ENCODE measurements at regions not wholly inside any gene's neighbourhood (a gene's known extent, or its start where the extent isn't known, plus 50 kb on each side); places are given as distances from the start of the nearest gene placed in this dataset.

- DNase-seq (ENCODE audit: low read depth in 2 of 2): no peak
These were observed 454.7 kb upstream of the CWC22 start for GRCh38 chr2:180461761-180462160.

DNA sequence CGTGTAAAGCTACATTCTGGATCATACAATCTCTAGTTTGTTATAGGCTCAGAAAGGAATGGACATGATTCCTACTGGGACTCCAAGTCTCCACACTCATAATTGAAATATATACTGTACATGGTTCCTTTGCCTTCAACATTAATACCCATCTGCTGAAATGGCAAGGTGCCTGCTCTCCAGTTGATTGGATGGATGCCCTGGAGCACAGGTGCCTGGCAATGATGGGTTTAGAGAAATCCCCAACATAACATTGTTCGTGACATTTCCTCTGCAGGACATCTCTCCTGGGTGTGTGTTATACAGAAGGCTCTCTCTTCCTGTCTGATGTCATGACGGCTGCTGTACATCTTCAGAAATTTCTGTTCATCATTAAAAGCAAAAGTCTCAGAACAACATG, 449.7 kb upstream of the CWC22 start:
- no peak for DNase-seq (ENCODE audit: low read depth in 2 of 2)

DNA sequence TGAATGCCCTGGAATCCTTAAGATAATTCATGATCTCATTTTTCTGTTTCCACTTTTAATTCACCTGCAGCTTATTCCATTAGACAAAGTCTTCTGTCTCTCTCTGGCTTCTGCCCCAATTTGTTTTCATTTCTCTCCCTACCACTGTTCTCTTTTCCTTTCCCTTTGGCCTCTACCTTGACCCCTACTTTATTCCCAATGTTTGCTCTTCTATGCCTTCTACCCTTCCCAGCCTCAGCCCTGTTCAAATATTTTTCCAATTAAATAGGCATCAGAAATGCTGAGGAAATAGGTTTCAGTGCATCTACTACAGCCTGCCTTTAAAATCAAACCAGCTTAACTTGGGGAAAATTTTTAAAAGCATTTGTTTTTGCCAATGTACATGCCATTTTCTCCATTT, 443.7 kb upstream of the CWC22 start:
- no peak for DNase-seq (ENCODE audit: low read depth in 2 of 2)

GRCh38 chr2:180449171-180449915, 442.2 kb upstream of the CWC22 start:
- DNase-seq (ENCODE audit: low read depth in 2 of 2): no peak

GRCh38 chr2:180446492-180446891, 439.4 kb upstream of the CWC22 start:
- no peak for DNase-seq (ENCODE audit: low read depth in 2 of 2)

GRCh38 chr2:180443888-180444287, 436.8 kb upstream of the CWC22 start:
- DNase-seq (ENCODE audit: low read depth in 2 of 2): no peak

DNA sequence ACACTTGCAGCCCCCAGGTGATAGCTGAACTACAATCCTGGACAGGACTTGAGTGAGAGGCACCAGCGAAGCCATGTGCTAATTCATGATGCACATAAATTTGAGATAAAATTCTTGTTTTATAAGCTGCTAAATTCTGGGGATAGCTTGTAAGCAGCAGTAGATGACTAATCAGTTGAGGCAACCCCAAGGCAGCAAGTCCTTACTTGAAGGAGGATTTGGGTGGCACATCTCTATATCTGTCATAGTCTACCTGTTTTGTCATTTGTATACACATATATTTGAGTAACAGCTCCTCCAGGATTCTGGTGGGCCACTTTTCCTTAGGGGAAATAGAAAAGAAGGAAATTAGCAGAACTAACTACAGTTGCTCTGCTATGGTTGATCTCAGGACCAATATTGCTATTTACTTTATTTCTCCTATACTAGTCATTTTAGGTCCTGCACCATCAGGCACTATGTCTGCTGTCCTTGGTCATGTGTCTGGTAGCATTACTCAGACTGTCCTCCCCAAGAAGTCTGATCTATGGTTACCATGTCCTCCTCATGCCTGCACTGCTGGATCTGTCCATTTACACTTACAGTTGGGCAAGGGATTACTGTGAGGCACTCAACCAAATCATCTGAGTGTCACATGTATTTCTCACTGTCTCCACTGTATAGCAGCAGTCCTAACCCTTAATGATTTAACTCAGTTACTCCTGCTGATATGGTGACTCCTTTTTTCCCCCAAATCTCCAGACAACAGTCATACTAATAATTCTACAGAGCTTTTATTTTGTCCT, 436.0 kb upstream of the CWC22 start:
- DNase-seq (ENCODE audit: low read depth in 2 of 2): no peak

DNA sequence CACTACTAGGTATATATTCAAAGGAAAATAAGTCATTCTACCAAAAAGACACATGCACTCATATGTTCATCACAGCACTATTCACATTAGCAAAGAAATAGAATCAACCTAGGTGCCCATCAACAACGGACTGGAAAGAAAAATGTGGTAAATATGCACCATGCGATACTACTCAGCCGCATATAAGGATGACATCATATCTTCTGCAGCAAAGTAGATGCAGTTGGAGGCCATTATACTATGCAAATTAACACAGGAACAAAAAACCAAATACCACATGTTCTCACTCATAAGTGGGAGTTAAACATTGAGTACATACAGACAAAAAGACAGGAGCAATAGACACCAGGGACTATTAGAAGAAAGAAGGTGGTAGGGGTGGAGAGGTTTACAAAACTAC, 412.1 kb upstream of the CWC22 start:
- no peak for DNase-seq (ENCODE audit: low read depth in 2 of 2)

DNA sequence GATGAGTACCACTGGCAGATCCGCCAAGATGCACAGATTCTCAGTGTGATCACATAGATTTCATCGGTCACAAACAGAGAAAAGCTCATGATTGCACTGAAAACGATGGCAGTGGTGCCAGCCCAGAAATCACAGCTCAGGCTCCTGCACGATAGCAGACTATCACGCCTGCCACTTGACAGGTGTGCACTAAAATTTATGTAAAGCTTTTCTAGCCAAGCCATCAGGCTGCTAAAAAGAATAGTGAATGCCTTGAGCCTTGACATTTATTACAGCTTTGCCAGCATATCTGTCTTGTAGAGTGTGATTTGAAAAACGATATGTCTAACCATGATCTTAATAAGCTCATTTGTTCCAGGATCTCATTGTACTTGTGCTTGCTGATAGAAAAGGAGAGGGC, 409.5 kb upstream of the CWC22 start:
- no peak for DNase-seq (ENCODE audit: low read depth in 2 of 2)

DNA sequence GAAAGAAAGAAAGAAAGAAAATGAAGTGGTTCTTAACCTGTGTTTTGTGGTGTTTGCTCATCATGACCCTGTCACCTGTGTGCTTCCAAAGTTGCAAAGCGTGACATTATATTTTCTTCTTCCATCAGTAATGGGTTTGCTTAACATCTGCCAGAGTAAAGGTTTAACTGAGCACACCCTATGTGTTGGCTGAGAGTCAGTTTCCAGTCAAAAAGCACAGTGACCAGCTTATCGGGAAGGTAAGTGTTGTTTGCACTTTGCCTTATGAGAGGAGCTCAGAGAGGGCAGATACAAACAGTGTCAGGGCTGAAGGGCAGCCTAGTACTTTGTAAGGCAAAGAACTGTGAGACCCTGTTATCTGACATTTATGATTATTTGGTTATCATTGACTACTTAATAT, 406.2 kb upstream of the CWC22 start:
- no peak for DNase-seq (ENCODE audit: low read depth in 2 of 2)

DNA sequence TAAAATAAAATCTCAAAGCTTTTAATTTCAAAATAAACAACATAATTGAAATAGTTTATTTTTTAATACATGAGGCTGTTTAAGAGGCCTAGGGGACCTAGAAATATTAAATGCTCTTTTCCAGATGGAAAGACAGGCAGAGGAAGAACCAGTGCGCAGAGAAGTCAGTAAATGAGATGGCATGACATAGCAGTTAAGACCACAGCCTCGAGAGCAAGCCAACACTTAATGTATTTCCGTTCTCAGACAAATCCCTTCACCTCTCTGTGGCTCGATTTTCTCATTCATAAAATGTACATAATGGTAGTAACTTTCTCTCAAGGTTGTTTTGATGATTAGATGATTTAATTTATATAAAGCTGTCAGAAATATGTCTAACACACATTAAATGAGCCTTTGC, 405.1 kb upstream of the CWC22 start:
- no peak for DNase-seq (ENCODE audit: low read depth in 2 of 2)

DNA sequence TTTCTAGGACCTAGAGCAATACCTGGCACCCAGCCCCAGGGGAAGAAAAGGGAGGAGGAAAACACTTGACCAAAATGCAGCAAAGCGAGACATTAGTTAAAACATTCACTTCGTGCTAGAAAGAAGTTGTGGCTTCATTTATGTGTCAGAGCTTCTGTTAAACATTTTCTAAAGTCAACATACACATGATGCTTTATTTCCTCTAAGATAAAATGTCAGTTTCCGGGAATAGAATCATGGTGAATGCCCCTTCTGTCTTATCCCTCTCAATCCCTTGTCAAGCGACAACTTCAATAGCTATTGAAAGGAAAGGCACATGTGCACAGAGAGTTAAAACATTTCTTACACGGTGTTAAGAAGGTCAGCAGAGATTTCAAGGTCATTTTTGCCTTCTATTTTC, 404.6 kb upstream of the CWC22 start:
- DNase-seq (ENCODE audit: low read depth in 2 of 2): no peak

DNA sequence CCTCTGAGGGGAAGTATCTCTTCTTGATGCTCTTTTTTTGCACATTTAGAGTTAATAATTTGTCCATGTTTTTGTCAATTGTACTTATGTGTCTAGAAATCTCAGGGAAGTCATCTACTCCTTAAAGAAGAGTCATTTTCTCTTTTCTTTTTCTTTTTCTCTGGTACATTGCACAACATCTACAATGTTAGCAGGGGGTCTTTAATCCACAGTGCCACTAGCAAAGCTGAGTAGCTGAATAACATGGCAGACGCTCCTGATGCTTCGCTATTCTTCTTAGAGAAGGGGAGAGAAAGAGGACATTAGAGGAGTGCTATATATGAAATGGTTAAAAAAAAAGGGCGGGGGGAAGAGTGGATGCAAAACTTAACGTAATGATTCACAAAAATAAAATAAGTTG, 399.6 kb upstream of the CWC22 start:
- no peak for DNase-seq (ENCODE audit: low read depth in 2 of 2)

GRCh38 chr2:180405520-180405919, 398.4 kb upstream of the CWC22 start:
- no peak for DNase-seq (ENCODE audit: low read depth in 2 of 2)

DNA sequence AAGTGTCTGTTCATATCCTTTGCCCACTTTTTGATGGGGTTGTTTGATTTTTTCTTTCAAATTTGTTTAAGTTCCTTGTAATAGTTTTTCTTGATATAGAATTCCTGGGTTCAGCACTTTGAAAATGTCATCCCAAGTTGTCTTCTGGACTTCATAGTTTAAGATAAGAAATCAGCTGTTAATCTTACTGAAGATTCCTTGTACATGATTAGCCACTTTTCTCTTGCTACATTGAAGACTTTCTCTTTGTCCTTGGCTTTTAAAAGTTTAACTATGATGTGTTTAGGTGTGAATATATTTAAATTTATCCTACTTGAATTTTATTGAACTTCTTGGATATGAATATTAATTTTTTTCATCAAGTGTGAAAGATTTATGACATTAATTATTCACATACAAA, 387.2 kb upstream of the CWC22 start:
- DNase-seq (ENCODE audit: low read depth in 2 of 2): no peak

DNA sequence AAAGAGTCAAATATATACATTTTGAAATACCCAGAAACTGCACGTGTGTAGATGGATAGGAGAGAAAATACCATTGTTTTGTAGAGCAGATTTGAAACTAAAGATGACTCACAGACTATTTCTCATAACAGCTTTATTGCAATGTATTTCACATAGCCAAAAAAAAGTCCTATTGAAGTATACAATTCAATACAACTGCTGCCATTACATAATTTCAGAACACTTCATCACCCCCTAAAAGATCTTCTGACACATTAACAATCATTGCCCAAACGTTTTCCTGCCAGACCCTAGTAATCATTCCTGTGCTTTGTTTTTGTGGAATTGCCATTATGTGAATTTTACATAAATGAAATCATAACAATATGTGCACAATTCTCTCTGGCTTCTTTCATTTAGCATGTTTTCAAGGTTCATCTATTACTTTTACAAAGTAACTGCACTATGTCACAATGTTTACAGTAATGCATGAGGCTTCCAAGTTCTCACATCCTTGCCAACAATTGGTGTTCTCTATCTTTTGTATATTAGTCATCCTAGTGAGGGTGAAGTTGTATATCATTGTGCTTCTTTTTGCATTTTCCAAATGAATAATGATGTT, 378.6 kb upstream of the CWC22 start:
- DNase-seq (ENCODE audit: low read depth in 2 of 2): no peak

GRCh38 chr2:180376066-180376465, 369.0 kb upstream of the CWC22 start:
- no peak for DNase-seq (ENCODE audit: low read depth in 2 of 2)

DNA sequence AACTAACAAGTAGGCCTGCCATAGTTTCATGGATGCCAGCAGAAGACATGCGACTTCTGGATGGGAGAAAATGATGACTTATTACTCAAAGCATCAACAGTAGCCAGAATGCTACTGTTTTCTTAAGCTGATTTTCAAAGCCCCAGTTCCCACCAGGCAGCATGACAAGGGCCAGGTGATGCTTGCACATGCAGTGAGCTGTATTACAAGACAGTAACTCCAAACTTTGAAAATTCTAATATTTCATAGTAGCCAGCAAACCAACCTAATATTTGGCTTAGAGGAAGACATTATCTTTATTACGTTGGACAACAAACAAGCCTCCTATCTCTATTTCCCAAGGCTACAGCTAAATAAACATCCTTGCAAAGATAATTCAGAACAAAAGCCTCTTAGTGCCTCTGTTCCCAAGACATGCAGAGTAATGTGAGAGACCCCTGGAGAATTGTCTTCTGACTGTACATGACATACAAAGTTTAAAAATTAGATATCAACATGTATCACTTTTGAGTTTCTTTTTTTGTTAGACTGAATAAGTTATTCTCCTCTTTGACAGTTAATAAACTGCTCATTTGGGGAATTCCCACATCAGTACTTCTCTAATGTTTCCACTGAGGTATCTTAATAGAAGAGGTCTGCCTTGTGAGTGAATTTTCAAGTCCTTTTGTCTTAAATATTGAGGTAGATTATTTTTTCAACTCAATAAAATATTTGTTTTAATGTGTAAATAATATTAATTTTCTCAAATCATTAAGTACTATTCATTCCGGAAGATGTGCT, 367.6 kb upstream of the CWC22 start:
- DNase-seq (ENCODE audit: low read depth in 2 of 2): no peak

- no peak for DNase-seq (ENCODE audit: low read depth in 2 of 2)
These were observed 363.6 kb upstream of the CWC22 start for GRCh38 chr2:180370511-180371205.

DNA sequence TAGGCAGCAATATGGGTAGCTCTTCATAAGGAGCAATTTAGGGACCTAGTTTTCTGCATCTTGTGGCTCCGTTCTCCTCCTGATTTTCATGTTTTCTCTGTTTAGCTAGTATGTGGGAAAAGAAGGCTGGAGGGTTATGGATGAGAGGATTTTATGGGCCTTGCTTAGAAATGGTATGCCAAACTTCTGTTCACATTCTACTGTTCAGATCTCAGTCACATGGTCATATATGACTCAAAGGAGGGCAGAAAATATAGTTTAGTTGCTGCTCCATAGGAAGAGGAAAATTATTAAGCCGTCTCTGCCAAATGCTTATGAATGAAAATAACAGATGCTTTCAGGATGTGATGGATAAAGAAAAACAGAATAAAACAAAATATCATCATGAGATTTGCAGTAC, 361.8 kb upstream of the CWC22 start:
- no peak for DNase-seq (ENCODE audit: low read depth in 2 of 2)

- no peak for DNase-seq (ENCODE audit: low read depth in 2 of 2)
These were observed 360.7 kb upstream of the CWC22 start for GRCh38 chr2:180367815-180368214.

GRCh38 chr2:180366481-180366880, 359.4 kb upstream of the CWC22 start:
- DNase-seq (ENCODE audit: low read depth in 2 of 2): no peak

All from stimulated activated CD4-positive, alpha-beta T cell treated with anti-CD3 and anti-CD28 coated beads, Interleukin-1b, Interleukin-23, amount 100 ng/mL, for 1 hour (primary cell).